Breast epithelium (tissue), 3 donors: ENCODE measurements at regions not wholly inside any gene's neighbourhood (a gene's known extent, or its start where the extent isn't known, plus 50 kb on each side); places are given as distances from the start of the nearest gene placed in this dataset.

Experiments
- CTCF ChIP-seq, 3 donors: fragments of 450-650 bp; IDR thresholded peaks; one replicate each; pipeline ENCODE4 v1.5.1; 2016 to 2017; ENCODE audit warnings: antibody characterized with exemption in 3 of 3, mild to moderate bottlenecking in 3 of 3, moderate library complexity in 3 of 3
- POLR2A ChIP-seq: fragments of 450-650 bp; IDR thresholded peaks from one replicate; pipeline ENCODE4 v1.6.1; 2016; ENCODE audit warnings: antibody characterized with exemption, mild to moderate bottlenecking, moderate library complexity
- POLR2AphosphoS5 ChIP-seq, 3 donors: sonication (generic); formaldehyde crosslinking; IDR thresholded peaks; one replicate each; pipeline ENCODE4 v1.6.1; 2017; ENCODE audit warnings: antibody characterized with exemption in 3 of 3

GRCh38 chr5:56389261-56389660, 156.1 kb upstream of the ANKRD55 start:
- TF ChIP-seq CTCF (IDR thresholded peaks at IDR 0.05): no peak
- no peak for TF ChIP-seq POLR2A
- TF ChIP-seq POLR2AphosphoS5 (IDR thresholded peaks at IDR 0.05): no peak
